ENCODE measurements at regions not wholly inside any gene's neighbourhood (a gene's known extent, or its start where the extent isn't known, plus 50 kb on each side); places are given as distances from the start of the nearest gene placed in this dataset.

GRCh38 chr6:71197780-71198179, 90.8 kb upstream of the OGFRL1 start:
- Histone ChIP-seq H3K4me1 (ENCODE audit: low read length) (no peaks in the 10 kb centered on the region), H3K4me2 (ENCODE audit: low read depth, low read length) (no peak overlapping the region), H3K79me2 (ENCODE audit: low read length) (no peaks in the 10 kb centered on the region), H3K27ac (ENCODE audit: low read length) (no peak overlapping the region), H3F3A (ENCODE audit: insufficient read depth, low read length) (no peaks in the 10 kb centered on the region), H3K27me3 (replicated peaks; ENCODE audit: insufficient read depth, low read length) (no peaks in the 10 kb centered on the region), H3K9me3 (replicated peaks; ENCODE audit: insufficient read depth, low read length) (no peaks in the 10 kb centered on the region), H3K9me2 (replicated peaks; ENCODE audit: insufficient read depth, low read length) (no peaks in the 10 kb centered on the region), H3K36me3 (replicated peaks; ENCODE audit: insufficient read depth, low read length) (no peaks in the 10 kb centered on the region), H4K20me1 (ENCODE audit: insufficient read depth, low read length) (no peaks in the 10 kb centered on the region), H3K4me3 (ENCODE audit: low read length) (no peak overlapping the region), H2AFZ (ENCODE audit: low read length) (no peak overlapping the region), H3K9ac (ENCODE audit: low read length) (no peak overlapping the region)
- no peak for DNase-seq
- no peak for TF ChIP-seq CTCF (IDR thresholded peaks at IDR 0.05; ENCODE audit: low read length)
- TF ChIP-seq EZH2 (optimal IDR thresholded peaks at IDR 0.05; ENCODE audit: low read depth, low read length): no peak
- no peak for TF ChIP-seq EZH2phosphoT487 (IDR thresholded peaks at IDR 0.05; ENCODE audit: low read length)

GRCh38 chr6:71198908-71199307, 89.7 kb upstream of the OGFRL1 start:
- no peaks in the 10 kb centered on the region for H3K9me2 ChIP-seq (replicated peaks; ENCODE audit: insufficient read depth, low read length)
- no peaks in the 10 kb centered on the region for H4K20me1 ChIP-seq (ENCODE audit: insufficient read depth, low read length)
- H3K9ac ChIP-seq (ENCODE audit: low read length): no peak overlapping the region
- no peaks in the 10 kb centered on the region for H3K27me3 ChIP-seq (replicated peaks; ENCODE audit: insufficient read depth, low read length)
- no peaks in the 10 kb centered on the region for H3K9me3 ChIP-seq (replicated peaks; ENCODE audit: insufficient read depth, low read length)
- H3K4me2 ChIP-seq (ENCODE audit: low read depth, low read length): no peak overlapping the region
- no peaks in the 10 kb centered on the region for H3K36me3 ChIP-seq (replicated peaks; ENCODE audit: insufficient read depth, low read length)
- no peaks in the 10 kb centered on the region for H3K4me1 ChIP-seq (ENCODE audit: low read length)
- no peak for DNase-seq
- no peaks in the 10 kb centered on the region for H3F3A ChIP-seq (ENCODE audit: insufficient read depth, low read length)
- H3K27ac ChIP-seq (ENCODE audit: low read length): no peak overlapping the region
- TF ChIP-seq CTCF (IDR thresholded peaks at IDR 0.05; ENCODE audit: low read length) (no peak), EZH2 (optimal IDR thresholded peaks at IDR 0.05; ENCODE audit: low read depth, low read length) (no peak), EZH2phosphoT487 (IDR thresholded peaks at IDR 0.05; ENCODE audit: low read length) (no peak)
- no peaks in the 10 kb centered on the region for H3K79me2 ChIP-seq (ENCODE audit: low read length)
- H3K4me3 ChIP-seq (ENCODE audit: low read length): no peak overlapping the region
- H2AFZ ChIP-seq (ENCODE audit: low read length): no peak overlapping the region

GRCh38 chr6:71199736-71200135, 88.9 kb upstream of the OGFRL1 start:
- Histone ChIP-seq H3K9me3 (replicated peaks; ENCODE audit: insufficient read depth, low read length) (no peaks in the 10 kb centered on the region), H3K27ac (ENCODE audit: low read length) (no peak overlapping the region), H3K4me1 (ENCODE audit: low read length) (no peaks in the 10 kb centered on the region), H3K9me2 (replicated peaks; ENCODE audit: insufficient read depth, low read length) (0 out of 2 replicates have a peak, but pooled peaks cover 2% of the 10 kb centered on the region), H3K79me2 (ENCODE audit: low read length) (no peaks in the 10 kb centered on the region), H3K9ac (ENCODE audit: low read length) (no peak overlapping the region), H3K36me3 (replicated peaks; ENCODE audit: insufficient read depth, low read length) (no peaks in the 10 kb centered on the region), H3K4me2 (ENCODE audit: low read depth, low read length) (no peak overlapping the region), H3K4me3 (ENCODE audit: low read length) (no peak overlapping the region), H3K27me3 (replicated peaks; ENCODE audit: insufficient read depth, low read length) (no peaks in the 10 kb centered on the region), H3F3A (ENCODE audit: insufficient read depth, low read length) (no peaks in the 10 kb centered on the region), H4K20me1 (ENCODE audit: insufficient read depth, low read length) (no peaks in the 10 kb centered on the region), H2AFZ (ENCODE audit: low read length) (no peak overlapping the region)
- TF ChIP-seq CTCF (IDR thresholded peaks at IDR 0.05; ENCODE audit: low read length): no peak
- no peak for DNase-seq

Measured in MM.1S (cell line).